ENCODE measurements at regions not wholly inside any gene's neighbourhood (a gene's known extent, or its start where the extent isn't known, plus 50 kb on each side); places are given as distances from the start of the nearest gene placed in this dataset.

DNA sequence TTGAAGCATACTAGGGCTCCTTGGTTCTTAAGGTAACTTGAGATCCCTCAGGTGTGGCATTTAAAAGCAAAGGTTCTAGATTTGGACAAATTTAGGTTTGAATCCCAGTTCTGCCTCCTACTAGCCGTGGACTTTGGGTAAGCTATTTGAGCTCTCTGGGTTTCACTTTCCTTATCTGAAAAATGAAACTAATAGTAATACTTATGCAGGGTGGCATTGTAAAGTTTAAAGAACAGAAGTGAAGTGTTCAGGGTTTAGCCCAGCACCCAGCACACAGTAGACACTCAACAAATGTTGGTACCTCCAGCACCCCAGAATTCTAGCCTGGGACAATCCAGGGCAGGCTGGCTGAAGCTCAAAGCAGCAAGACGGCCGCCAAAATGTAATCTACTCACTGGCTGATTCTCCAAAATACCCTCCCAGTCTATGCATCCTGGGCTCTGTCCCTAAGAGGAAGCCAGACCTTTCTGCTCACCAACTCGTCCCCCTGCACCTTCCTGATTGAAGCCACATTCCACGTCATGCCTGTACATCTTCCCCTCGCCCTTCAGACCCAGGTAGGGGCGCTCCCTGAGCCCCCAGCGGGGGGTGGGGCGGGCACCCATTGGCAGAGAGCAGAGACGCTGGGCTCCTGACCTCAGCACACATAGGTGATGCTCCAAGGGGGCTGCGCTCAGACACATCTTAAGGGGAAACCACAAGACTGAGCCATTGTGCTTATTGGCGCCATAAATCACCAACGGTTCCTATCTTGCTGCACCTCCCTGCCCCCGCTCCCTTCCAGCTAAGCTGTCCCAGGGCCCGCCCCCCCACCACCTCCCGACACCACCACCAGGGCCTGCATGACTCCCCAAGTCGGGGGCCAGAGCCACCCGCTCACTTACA lies 160.6 kb downstream of the BCOR start:
- intact Hi-C loops (cut with DNase I) = no loop called here
- Histone ChIP-seq H3K36me3 (no peaks in the 10 kb centered on the region), H3K4me1 (peaks cover 0 to 11% (median 0%) of the 10 kb centered on the region in 9 donors), H3K9me3 (no peaks in the 10 kb centered on the region), H3K27me3 (no peaks in the 10 kb centered on the region), H3K27ac (peak overlapping the region in 1 of 10 donors; percentile 42), H3K4me3 (peak overlapping the region in 1 of 10 donors; percentile 14)
- DNase-seq = no peak
- WGBS, 2 donors = 75 to 79% methylated on average over 17 to 18 of the region's 18 CpGs
- ATAC-seq = peak in 1 of 8 donors; percentile 28
- TF ChIP-seq, protein P1, sequence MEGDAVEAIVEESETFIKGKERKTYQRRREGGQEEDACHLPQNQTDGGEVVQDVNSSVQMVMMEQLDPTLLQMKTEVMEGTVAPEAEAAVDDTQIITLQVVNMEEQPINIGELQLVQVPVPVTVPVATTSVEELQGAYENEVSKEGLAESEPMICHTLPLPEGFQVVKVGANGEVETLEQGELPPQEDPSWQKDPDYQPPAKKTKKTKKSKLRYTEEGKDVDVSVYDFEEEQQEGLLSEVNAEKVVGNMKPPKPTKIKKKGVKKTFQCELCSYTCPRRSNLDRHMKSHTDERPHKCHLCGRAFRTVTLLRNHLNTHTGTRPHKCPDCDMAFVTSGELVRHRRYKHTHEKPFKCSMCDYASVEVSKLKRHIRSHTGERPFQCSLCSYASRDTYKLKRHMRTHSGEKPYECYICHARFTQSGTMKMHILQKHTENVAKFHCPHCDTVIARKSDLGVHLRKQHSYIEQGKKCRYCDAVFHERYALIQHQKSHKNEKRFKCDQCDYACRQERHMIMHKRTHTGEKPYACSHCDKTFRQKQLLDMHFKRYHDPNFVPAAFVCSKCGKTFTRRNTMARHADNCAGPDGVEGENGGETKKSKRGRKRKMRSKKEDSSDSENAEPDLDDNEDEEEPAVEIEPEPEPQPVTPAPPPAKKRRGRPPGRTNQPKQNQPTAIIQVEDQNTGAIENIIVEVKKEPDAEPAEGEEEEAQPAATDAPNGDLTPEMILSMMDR (IDR thresholded peaks at IDR 0.05) = no peak

DNA sequence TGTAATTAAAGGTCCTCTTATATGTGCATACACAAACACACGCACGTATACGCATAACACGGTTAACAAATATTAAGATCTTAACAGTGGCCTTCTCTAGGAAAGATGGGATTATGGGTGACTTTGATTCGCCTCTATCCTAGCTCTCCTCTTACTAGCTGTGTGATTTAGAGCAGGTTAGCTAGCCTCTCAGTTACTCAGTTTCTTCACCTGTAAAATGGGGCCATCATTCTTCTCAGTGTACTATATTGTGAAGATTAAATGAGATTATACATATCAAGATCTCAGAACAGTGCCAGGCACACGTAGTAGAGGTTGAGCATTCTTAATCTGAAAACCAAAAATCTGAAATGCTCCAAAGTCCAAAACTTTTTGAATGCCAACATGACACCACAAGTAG lies 159.3 kb downstream of the BCOR start:
- TF ChIP-seq, protein P1 (IDR thresholded peaks at IDR 0.05) = no peak
- Histone ChIP-seq H3K36me3 (no peaks in the 10 kb centered on the region), H3K4me3 (no peak overlapping the region), H3K9me3 (peaks cover 0 to 2% (median 0%) of the 10 kb centered on the region in 11 donors), H3K27me3 (no peaks in the 10 kb centered on the region), H3K4me1 (peaks cover 0 to 11% (median 0%) of the 10 kb centered on the region in 9 donors), H3K27ac (no peak overlapping the region)
- DNase-seq (no peak), ATAC-seq (no peak)
- intact Hi-C loops (cut with DNase I) = no loop called here
- 95 to 98% methylated on average over 6 of the region's 6 CpGs for WGBS, 2 donors

DNA sequence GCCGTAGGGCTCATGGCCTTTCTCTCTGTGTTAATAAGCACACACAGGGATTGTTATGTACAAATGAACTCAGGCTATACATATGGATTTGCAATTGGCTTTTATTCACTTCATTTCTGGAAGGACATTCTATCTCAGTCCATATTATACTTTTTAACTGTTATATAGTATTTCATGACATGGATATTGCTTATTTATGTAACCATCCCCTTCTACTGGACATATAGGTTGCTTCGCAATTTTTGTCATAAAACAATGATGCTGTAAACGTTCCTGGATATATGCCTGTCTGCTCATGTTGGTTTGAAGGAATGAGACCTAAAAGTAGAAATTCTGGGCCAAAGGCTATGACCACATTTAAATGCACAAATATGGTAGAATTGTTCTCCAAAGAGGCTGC lies 158.1 kb downstream of the BCOR start:
- no peak overlapping the region for H3K4me3 ChIP-seq
- TF ChIP-seq, protein P1 (IDR thresholded peaks at IDR 0.05) = no peak
- WGBS, 2 donors = 89 to 95% methylated on average over 3 of the region's 3 CpGs
- no peaks in the 10 kb centered on the region for H3K27me3 ChIP-seq
- intact Hi-C loops (cut with DNase I) = no loop called here
- no peak overlapping the region for H3K27ac ChIP-seq
- peaks cover 0 to 11% (median 0%) of the 10 kb centered on the region in 9 donors for H3K4me1 ChIP-seq
- no peak for DNase-seq
- H3K9me3 ChIP-seq = peaks cover 0 to 2% (median 0%) of the 10 kb centered on the region in 11 donors
- ATAC-seq = no peak
- no peaks in the 10 kb centered on the region for H3K36me3 ChIP-seq

DNA sequence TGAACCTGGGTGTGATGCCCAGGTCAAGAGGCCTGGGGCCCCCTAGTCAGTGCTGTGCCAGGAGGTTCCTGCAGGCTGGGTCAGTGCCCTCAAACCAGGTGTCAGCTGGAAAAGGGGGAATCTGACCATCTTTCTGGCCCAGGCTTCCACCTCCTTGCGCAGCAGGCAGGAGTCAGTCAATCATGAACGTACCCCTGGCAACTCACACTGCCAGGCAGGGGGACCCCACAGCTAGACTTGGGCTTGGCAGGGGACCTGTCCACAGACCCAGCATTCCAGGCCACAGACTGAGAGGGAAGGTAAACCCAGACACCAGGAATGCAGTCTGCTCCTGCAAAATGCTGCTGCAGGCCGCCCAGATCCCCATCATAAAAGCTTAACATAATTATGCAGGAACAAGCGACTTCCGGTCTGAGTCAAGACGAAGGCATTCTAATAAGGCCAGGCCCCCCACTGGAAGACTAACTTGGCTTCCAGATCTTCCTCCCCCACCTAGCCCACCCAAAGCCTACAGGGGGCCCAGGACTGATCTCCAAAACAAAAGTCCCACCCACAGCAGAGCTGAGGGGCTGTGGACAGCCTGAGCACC lies 156.3 kb downstream of the BCOR start:
- no peak overlapping the region for H3K4me3 ChIP-seq
- H3K9me3 ChIP-seq = peaks cover 0 to 2% (median 0%) of the 10 kb centered on the region in 11 donors
- no peaks in the 10 kb centered on the region for H3K36me3 ChIP-seq
- intact Hi-C loops (cut with DNase I) = no loop called here
- no peak overlapping the region for H3K27ac ChIP-seq
- H3K4me1 ChIP-seq = peaks cover 0 to 11% (median 0%) of the 10 kb centered on the region in 9 donors
- TF ChIP-seq, protein P1 (IDR thresholded peaks at IDR 0.05) = no peak
- no peaks in the 10 kb centered on the region for H3K27me3 ChIP-seq
- DNase-seq (no peak), ATAC-seq (no peak)
- WGBS, 2 donors = 94% methylated on average over 6 of the region's 6 CpGs

All from heart right ventricle (tissue), 16 donors.